Lower leg skin (tissue), 3 donors: ENCODE measurements at regions not wholly inside any gene's neighbourhood (a gene's known extent, or its start where the extent isn't known, plus 50 kb on each side); places are given as distances from the start of the nearest gene placed in this dataset.

Experiments
- CTCF ChIP-seq, 3 donors: fragments of 450-650 bp; IDR thresholded peaks; one replicate each; pipeline ENCODE4 v1.5.1; 2016; ENCODE audit warnings: antibody characterized with exemption in 3 of 3, mild to moderate bottlenecking in 3 of 3, moderate library complexity in 2 of 3
- POLR2A ChIP-seq, 2 donors: fragments of 450-650 bp; IDR thresholded peaks; one replicate each; pipeline ENCODE4 v1.6.1; 2016 to 2017; ENCODE audit warnings: antibody characterized with exemption in 2 of 2, mild to moderate bottlenecking in 1 of 2, moderate library complexity in 1 of 2

GRCh38 chr2:219939647-219940046 lies 312.2 kb downstream of the SLC4A3 start:
- TF ChIP-seq CTCF (IDR thresholded peaks at IDR 0.05) (no peak), POLR2A (IDR thresholded peaks at IDR 0.05) (no peak)
